Left colon (tissue), 2 donors: ENCODE measurements at regions not wholly inside any gene's neighbourhood (a gene's known extent, or its start where the extent isn't known, plus 50 kb on each side); places are given as distances from the start of the nearest gene placed in this dataset.

Experiments used
- ATAC-seq: fragments of 200-7000 bp; cut with Tn5 transposase; one replicate; pipeline ENCODE4 v1.9.1; 2020; ENCODE audit warnings: mild to moderate bottlenecking, moderate library complexity
- DNase-seq, 2 donors: peaks; one replicate each; pipeline ENCODE4 v3.0.0-alpha.2; 2020
- intact Hi-C, 2 donors: fragments of 100-400 bp; cut with DNase I in 1 of 2; cut with micrococcal nuclease in 1 of 2; formaldehyde crosslinking; loops; one replicate each; pipeline versions ENCODE4 v1.11.2 to v1.14.0; 2022; cut with DNase I, micrococcal nuclease
- donor health status: DM: no; HTN: no; CAD: no.
- donor health status: DM: yes; HTN: yes; CAD: no.

- intact Hi-C loops = no loop called here
- ATAC-seq (no peak), DNase-seq (no peak)
These were observed 1390.5 kb upstream of the CELF4 start for GRCh38 chr18:38956068-38956467.

- intact Hi-C loops = no loop called here
- ATAC-seq (no peak), DNase-seq (no peak)
These were observed 1386.0 kb upstream of the CELF4 start for GRCh38 chr18:38951633-38952032.

GRCh38 chr18:38948436-38948835 is 1382.8 kb upstream of the CELF4 start:
- DNase-seq (no peak), ATAC-seq (no peak)
- intact Hi-C loops = no loop called here

- no peak for ATAC-seq
- DNase-seq = no peak
- intact Hi-C loops = no loop called here
These were observed 1378.9 kb upstream of the CELF4 start for GRCh38 chr18:38944446-38945024.

- intact Hi-C loops = no loop called here
- ATAC-seq = no peak
- no peak for DNase-seq
These were observed 1376.3 kb upstream of the CELF4 start for GRCh38 chr18:38941711-38942561.

- ATAC-seq (no peak), DNase-seq (no peak)
- intact Hi-C loops = no loop called here
These were observed 1375.4 kb upstream of the CELF4 start for GRCh38 chr18:38940863-38941531.

- no peak for ATAC-seq
- intact Hi-C loops = no loop called here
- no peak for DNase-seq
These were observed 1374.9 kb upstream of the CELF4 start for GRCh38 chr18:38940475-38940862.

- DNase-seq (no peak), ATAC-seq (no peak)
- intact Hi-C loops = no loop called here
These were observed 1368.4 kb upstream of the CELF4 start for GRCh38 chr18:38933910-38934510.

GRCh38 chr18:38933322-38933721 is 1367.7 kb upstream of the CELF4 start:
- intact Hi-C loops = no loop called here
- ATAC-seq (no peak), DNase-seq (no peak)

GRCh38 chr18:38932752-38933151 is 1367.2 kb upstream of the CELF4 start:
- no peak for ATAC-seq
- intact Hi-C loops = no loop called here
- no peak for DNase-seq

GRCh38 chr18:38931754-38932050 is 1366.1 kb upstream of the CELF4 start:
- no peak for ATAC-seq
- intact Hi-C loops = no loop called here
- no peak for DNase-seq

GRCh38 chr18:38930881-38931753 is 1365.5 kb upstream of the CELF4 start:
- DNase-seq (no peak), ATAC-seq (no peak)
- intact Hi-C loops = no loop called here

GRCh38 chr18:38923540-38923939 is 1357.9 kb upstream of the CELF4 start:
- no peak for DNase-seq
- no peak for ATAC-seq
- intact Hi-C loops = no loop called here

GRCh38 chr18:38923126-38923525 is 1357.5 kb upstream of the CELF4 start:
- DNase-seq (no peak), ATAC-seq (no peak)
- intact Hi-C loops = no loop called here

- intact Hi-C loops = no loop called here
- ATAC-seq = no peak
These were observed 1344.4 kb upstream of the CELF4 start for GRCh38 chr18:38909972-38910371.

GRCh38 chr18:38902796-38903195 is 1337.2 kb upstream of the CELF4 start:
- ATAC-seq (no peak), DNase-seq (no peak)
- intact Hi-C loops = no loop called here

More at GRCh38 chr18:38909972-38910371, 1344.4 kb upstream of the CELF4 start:
- DNase-seq = no peak

- DNase-seq = no peak
- ATAC-seq = no peak
- intact Hi-C loops = no loop called here
These were observed 1334.8 kb upstream of the CELF4 start for GRCh38 chr18:38900445-38900844.

GRCh38 chr18:38900031-38900430 is 1334.4 kb upstream of the CELF4 start:
- DNase-seq (no peak), ATAC-seq (no peak)
- intact Hi-C loops = no loop called here

- ATAC-seq (no peak), DNase-seq (no peak)
- intact Hi-C loops = no loop called here
These were observed 1333.7 kb upstream of the CELF4 start for GRCh38 chr18:38899252-38899651.
